ENCODE measurements at regions not wholly inside any gene's neighbourhood (a gene's known extent, or its start where the extent isn't known, plus 50 kb on each side); places are given as distances from the start of the nearest gene placed in this dataset.

DNA sequence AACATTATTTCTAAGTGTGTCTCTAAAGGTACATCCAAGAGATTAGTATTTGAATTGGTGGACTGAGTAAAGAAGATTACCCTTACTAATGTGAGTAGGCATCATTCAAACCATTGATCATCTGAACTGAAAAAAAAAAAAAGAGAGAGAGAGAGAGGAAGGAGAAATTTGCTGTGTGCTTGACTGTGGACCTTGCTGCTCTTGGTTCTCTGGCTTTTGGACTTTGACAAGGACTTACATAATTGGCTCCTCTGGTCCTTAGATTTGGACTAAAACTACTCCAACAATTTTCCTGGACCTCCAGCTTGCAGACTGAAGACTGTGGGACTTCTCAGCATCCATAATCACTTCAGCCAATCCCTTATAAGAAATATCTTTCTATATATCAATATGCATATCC is 1091.9 kb upstream of the EDIL3 start:
- DNase-seq (ENCODE audit: extremely low read depth in 1 of 4, low spot score in 3 of 4) (no peak), FAIRE-seq (no peak), ATAC-seq (no peak)
- no peak overlapping the region for H3K27ac ChIP-seq (ENCODE audit: extremely low read depth, low read depth, low read length)
- no peaks in the 10 kb centered on the region for H3K9me3 ChIP-seq (replicated peaks; ENCODE audit: control insufficient read depth, insufficient read depth, low read depth, low read length)
- H3K36me3 ChIP-seq (ENCODE audit: control insufficient read depth, insufficient read depth, low read length) = no peaks in the 10 kb centered on the region
- H2AFZ ChIP-seq (ENCODE audit: low read depth, low read length) = no peak overlapping the region
- no peaks in the 10 kb centered on the region for H3K79me2 ChIP-seq (ENCODE audit: control insufficient read depth, insufficient read depth, low read length)
- no peaks in the 10 kb centered on the region for H3K4me1 ChIP-seq (replicated peaks in 1 of 2; ENCODE audit: control insufficient read depth in 2 of 2, insufficient read depth in 2 of 2, low read length in 2 of 2)
- ChIA-PET POLR2A (no interaction called here), CTCF (ENCODE audit: low intra/inter-chr PET ratio) (no interaction called here)
- no TSS peak for BruUV-seq (replicated peaks)
- H3K4me3 ChIP-seq = no peak overlapping the region
- in situ Hi-C loops (cut with MboI) (no loop called here), intact Hi-C loops (cut with micrococcal nuclease) (no loop called here)
- no peaks in the 10 kb centered on the region for H3K27me3 ChIP-seq (ENCODE audit: control insufficient read depth in 2 of 2, insufficient read depth in 2 of 2, low read length in 2 of 2)
- no peaks in the 10 kb centered on the region for H4K20me1 ChIP-seq (replicated peaks; ENCODE audit: control insufficient read depth, insufficient read depth, low read length)
- no peaks in the 10 kb centered on the region for H3K9me1 ChIP-seq (ENCODE audit: control insufficient read depth, insufficient read depth, low read length)
- no peak for TF ChIP-seq PHF8 (IDR thresholded peaks at IDR 0.05; ENCODE audit: borderline replicate concordance, low read length)
- TF ChIP-seq, protein P1, sequence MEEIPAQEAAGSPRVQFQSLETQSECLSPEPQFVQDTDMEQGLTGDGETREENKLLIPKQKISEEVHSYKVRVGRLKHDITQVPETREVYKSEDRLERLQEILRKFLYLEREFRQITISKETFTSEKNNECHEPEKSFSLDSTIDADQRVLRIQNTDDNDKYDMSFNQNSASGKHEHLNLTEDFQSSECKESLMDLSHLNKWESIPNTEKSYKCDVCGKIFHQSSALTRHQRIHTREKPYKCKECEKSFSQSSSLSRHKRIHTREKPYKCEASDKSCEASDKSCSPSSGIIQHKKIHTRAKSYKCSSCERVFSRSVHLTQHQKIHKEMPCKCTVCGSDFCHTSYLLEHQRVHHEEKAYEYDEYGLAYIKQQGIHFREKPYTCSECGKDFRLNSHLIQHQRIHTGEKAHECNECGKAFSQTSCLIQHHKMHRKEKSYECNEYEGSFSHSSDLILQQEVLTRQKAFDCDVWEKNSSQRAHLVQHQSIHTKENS (CRISPR knock-in tag; IDR thresholded peaks at IDR 0.05) = no peak
- no peak for TF ChIP-seq FOXK1 (CRISPR knock-in tag; IDR thresholded peaks at IDR 0.05; ENCODE audit: borderline replicate concordance)
- TF ChIP-seq, protein P2, sequence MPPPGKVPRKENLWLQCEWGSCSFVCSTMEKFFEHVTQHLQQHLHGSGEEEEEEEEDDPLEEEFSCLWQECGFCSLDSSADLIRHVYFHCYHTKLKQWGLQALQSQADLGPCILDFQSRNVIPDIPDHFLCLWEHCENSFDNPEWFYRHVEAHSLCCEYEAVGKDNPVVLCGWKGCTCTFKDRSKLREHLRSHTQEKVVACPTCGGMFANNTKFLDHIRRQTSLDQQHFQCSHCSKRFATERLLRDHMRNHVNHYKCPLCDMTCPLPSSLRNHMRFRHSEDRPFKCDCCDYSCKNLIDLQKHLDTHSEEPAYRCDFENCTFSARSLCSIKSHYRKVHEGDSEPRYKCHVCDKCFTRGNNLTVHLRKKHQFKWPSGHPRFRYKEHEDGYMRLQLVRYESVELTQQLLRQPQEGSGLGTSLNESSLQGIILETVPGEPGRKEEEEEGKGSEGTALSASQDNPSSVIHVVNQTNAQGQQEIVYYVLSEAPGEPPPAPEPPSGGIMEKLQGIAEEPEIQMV (tag; conservative IDR thresholded peaks at IDR 0.05; ENCODE audit: low read depth) = no peak
- no peak for TF ChIP-seq C11orf30 (IDR thresholded peaks at IDR 0.05; ENCODE audit: low read depth)
- no peak for TF ChIP-seq ZNF57 (CRISPR knock-in tag; IDR thresholded peaks at IDR 0.05)
- no peak for TF ChIP-seq POLR2A (conservative IDR thresholded peaks at IDR 0.05)
- no peak for TF ChIP-seq CBX2 (IDR thresholded peaks at IDR 0.05; ENCODE audit: insufficient read depth, low read length, poor library complexity, severe bottlenecking)
- no peak overlapping the region for H3K4me2 ChIP-seq (ENCODE audit: insufficient read depth, low read length)
- no peak overlapping the region for H3K9ac ChIP-seq (ENCODE audit: insufficient read depth in 1 of 2, low read depth in 2 of 2, low read length in 2 of 2)
